Fibroblast of skin of back (primary cell): ENCODE measurements at regions not wholly inside any gene's neighbourhood (a gene's known extent, or its start where the extent isn't known, plus 50 kb on each side); places are given as distances from the start of the nearest gene placed in this dataset.
"Not testable (repeated sequence)": the region's sequence is repeated elsewhere in the genome, so short reads cannot be mapped to it uniquely, and the experiment has no call there.

Experiments
- DNase-seq: peaks from one replicate; pipeline ENCODE4 v3.0.0-alpha.2; 2013

- no peak for DNase-seq
These were observed 231.6 kb downstream of the TEX36 start for GRCh38 chr10:125451319-125451718.

GRCh38 chr10:125450218-125450617 lies 232.7 kb downstream of the TEX36 start:
- no peak for DNase-seq

- DNase-seq: no peak
These were observed 233.4 kb downstream of the TEX36 start for GRCh38 chr10:125449571-125449970.

- peak; percentile 17 for DNase-seq
These were observed 234.4 kb downstream of the TEX36 start for GRCh38 chr10:125448596-125448995.

- no peak for DNase-seq
These were observed 238.2 kb downstream of the TEX36 start for GRCh38 chr10:125444790-125445189.

GRCh38 chr10:125442856-125443540 lies 240.0 kb downstream of the TEX36 start:
- DNase-seq: peak; percentile 0

GRCh38 chr10:125441151-125441550 lies 241.8 kb downstream of the TEX36 start:
- DNase-seq: peak; percentile 57

- DNase-seq: no peak
These were observed 251.8 kb downstream of the TEX36 start for GRCh38 chr10:125431149-125431548.

- DNase-seq: no peak
These were observed 254.9 kb downstream of the TEX36 start for GRCh38 chr10:125428054-125428453.

GRCh38 chr10:125424191-125424847 lies 258.6 kb downstream of the TEX36 start:
- no peak for DNase-seq

GRCh38 chr10:125423569-125423968 lies 259.4 kb downstream of the TEX36 start:
- no peak for DNase-seq

- no peak for DNase-seq
These were observed 259.5 kb upstream of the CTBP2 start for GRCh38 chr10:125419831-125420230.

GRCh38 chr10:125419146-125419545 lies 258.8 kb upstream of the CTBP2 start:
- no peak for DNase-seq

GRCh38 chr10:125417605-125418004 lies 257.2 kb upstream of the CTBP2 start:
- no peak for DNase-seq

- DNase-seq: no peak
These were observed 255.6 kb upstream of the CTBP2 start for GRCh38 chr10:125415964-125416363.

- DNase-seq: no peak
These were observed 254.8 kb upstream of the CTBP2 start for GRCh38 chr10:125415006-125415633.

GRCh38 chr10:125411724-125412123 lies 251.4 kb upstream of the CTBP2 start:
- DNase-seq: peak; percentile 96

- DNase-seq: no peak
These were observed 249.4 kb upstream of the CTBP2 start for GRCh38 chr10:125409756-125410155.

- no peak for DNase-seq
These were observed 247.2 kb upstream of the CTBP2 start for GRCh38 chr10:125407557-125407956.

- DNase-seq: peak; percentile 39
These were observed 246.7 kb upstream of the CTBP2 start for GRCh38 chr10:125407000-125407502.

GRCh38 chr10:125404902-125405301 lies 244.5 kb upstream of the CTBP2 start:
- not testable (repeated sequence) for DNase-seq

- DNase-seq: no peak
These were observed 241.1 kb upstream of the CTBP2 start for GRCh38 chr10:125401462-125401861.

- no peak for DNase-seq
These were observed 238.9 kb upstream of the CTBP2 start for GRCh38 chr10:125399289-125399688.

GRCh38 chr10:125398270-125398669 lies 237.9 kb upstream of the CTBP2 start:
- DNase-seq: no peak
